Ovary (tissue), 7 donors: ENCODE measurements at regions not wholly inside any gene's neighbourhood (a gene's known extent, or its start where the extent isn't known, plus 50 kb on each side); places are given as distances from the start of the nearest gene placed in this dataset.

Experiments
- DNase-seq, 5 donors: peaks; one replicate each; pipeline ENCODE4 v3.0.0-alpha.2; 2019 to 2020
- H3K27ac ChIP-seq, 2 donors: fragments of 200-600 bp; one replicate each; pipeline versions ENCODE4 v1.5.1 to v1.8.0; 2019 to 2022
- H3K27me3 ChIP-seq: fragments of 200-600 bp; one replicate; pipeline ENCODE4 v1.8.0; 2022
- H3K36me3 ChIP-seq: fragments of 200-600 bp; sonication (generic); one replicate; pipeline ENCODE4 v1.5.1; 2019
- H3K4me1 ChIP-seq: one replicate; pipeline ENCODE4 v1.8.1; 2013; ENCODE audit warnings: mild to moderate bottlenecking, moderate library complexity; ENCODE audit not compliant: insufficient read depth
- H3K4me3 ChIP-seq: fragments of 200-600 bp; sonication (generic); one replicate; pipeline ENCODE4 v1.5.1; 2017
- H3K9me3 ChIP-seq, 2 donors: fragments of 200-600 bp in 1 of 2; sonication (generic) in 1 of 2; one replicate each; pipeline versions ENCODE4 v1.5.1 to v1.8.1; 2013 to 2019; ENCODE audit warnings: mild to moderate bottlenecking in 1 of 2, moderate library complexity in 1 of 2
- CTCF ChIP-seq, 3 donors: fragments of 450-650 bp in 2 of 3; fragments of 200-600 bp in 1 of 3; IDR thresholded peaks; one replicate each; pipeline versions ENCODE4 v1.5.1 to v1.8.0; 2016 to 2022; ENCODE audit warnings: antibody characterized with exemption in 3 of 3, mild to moderate bottlenecking in 1 of 3
- EP300 ChIP-seq: sonication (generic); formaldehyde crosslinking; IDR thresholded peaks from one replicate; pipeline ENCODE4 v1.6.1; 2017; ENCODE audit warnings: antibody characterized with exemption
- POLR2A ChIP-seq: fragments of 450-650 bp; IDR thresholded peaks from one replicate; pipeline ENCODE4 v1.6.1; 2017; ENCODE audit warnings: antibody characterized with exemption, mild to moderate bottlenecking, moderate library complexity
- WGBS, 3 donors: extraction: QIAGEN DNeasy Blood & Tissue Kit in 1 of 3; methylation state at CpG; one replicate each; pipeline versions ENCODE4 v1.1.5 to v1.1.7; 2013 to 2017; 5-methylcytosine and 5-hydroxymethylcytosine counted together
- intact Hi-C, 4 donors: fragments of 100-400 bp; cut with DNase I; formaldehyde crosslinking; loops; one replicate each; pipeline versions ENCODE4 v1.11.0 to v1.15.1; 2022 to 2023
- donor health status: DM: no; HTN: no; CAD: no; lungs with moderate emphysema.
- donor health status: DM: no; HTN: no; CAD: no.
- donor health status: Bipolar disorder and iron deficiency.
- donor health status: DM: no; HTN: no; CAD: no.
- donor health status: DM: yes; HTN: yes; CAD: no.

DNA sequence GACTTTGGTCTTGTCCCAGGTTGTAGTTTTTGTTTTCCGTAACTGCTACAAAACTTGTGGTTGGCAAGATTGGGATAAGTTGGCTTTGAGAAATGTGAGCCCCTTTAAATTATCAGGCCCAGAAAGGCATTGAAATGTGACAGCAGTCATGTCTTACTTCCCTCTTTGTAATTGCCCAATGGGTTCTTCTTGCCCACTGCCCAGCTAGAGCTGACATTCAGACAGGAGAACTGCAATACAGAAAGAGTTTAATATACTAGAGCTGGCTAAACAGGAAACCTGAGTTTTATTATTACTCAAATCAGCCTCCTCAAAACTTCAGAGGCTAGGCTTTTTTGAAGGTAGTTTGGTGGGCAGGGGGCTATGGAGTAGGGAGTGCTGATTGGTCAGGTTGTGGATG is 288.3 kb downstream of the ZNF674 start:
- H3K36me3 ChIP-seq = no peaks in the 10 kb centered on the region
- no peak for TF ChIP-seq CTCF (IDR thresholded peaks at IDR 0.05)
- H3K27ac ChIP-seq = no peak overlapping the region
- intact Hi-C loops = no loop called here
- H3K27me3 ChIP-seq = no peaks in the 10 kb centered on the region
- no peaks in the 10 kb centered on the region for H3K9me3 ChIP-seq
- no peak overlapping the region for H3K4me3 ChIP-seq
- 90 to 97% (median 90%) methylated on average over 1 of the region's 1 CpG for WGBS, 3 donors
- no peak for DNase-seq
- H3K4me1 ChIP-seq = no peaks in the 10 kb centered on the region

- H3K27ac ChIP-seq = no peak overlapping the region
- intact Hi-C loops = no loop called here
- no peak for DNase-seq
- no peaks in the 10 kb centered on the region for H3K27me3 ChIP-seq
- no peaks in the 10 kb centered on the region for H3K36me3 ChIP-seq
- no peak overlapping the region for H3K4me3 ChIP-seq
- no peaks in the 10 kb centered on the region for H3K4me1 ChIP-seq
- WGBS, 3 donors = 81 to 83% (median 82%) methylated on average over 1 of the region's 1 CpG
- no peaks in the 10 kb centered on the region for H3K9me3 ChIP-seq
- no peak for TF ChIP-seq POLR2A
- TF ChIP-seq CTCF (IDR thresholded peaks at IDR 0.05) = no peak
- TF ChIP-seq EP300 = no peak
Measured at GRCh38 chrX:46255046-46255445, 290.2 kb downstream of the ZNF674 start.

DNA sequence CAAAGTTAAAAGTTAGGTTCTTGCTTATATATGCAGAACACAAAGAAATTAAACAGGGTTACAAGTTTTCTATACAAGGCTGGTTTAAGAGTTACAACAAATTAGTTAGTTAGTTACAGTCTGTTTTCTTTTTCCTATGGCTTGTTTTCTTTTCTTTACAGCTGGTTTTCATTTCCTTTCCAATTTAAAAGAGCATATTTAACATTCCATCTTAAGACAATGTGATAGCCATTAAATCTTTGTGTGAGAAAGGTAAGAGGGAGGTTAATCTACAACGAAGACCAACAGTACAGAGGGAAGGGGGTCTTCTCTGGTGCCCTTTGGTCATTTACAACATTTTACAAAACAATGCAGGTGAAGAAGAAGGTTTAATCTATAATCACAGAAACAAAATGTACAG is 290.6 kb downstream of the ZNF674 start:
- no peaks in the 10 kb centered on the region for H3K4me1 ChIP-seq
- H3K4me3 ChIP-seq = no peak overlapping the region
- 8 to 21% (median 9%) methylated on average over 1 of the region's 1 CpG for WGBS, 3 donors
- H3K27ac ChIP-seq = no peak overlapping the region
- H3K9me3 ChIP-seq = no peaks in the 10 kb centered on the region
- H3K27me3 ChIP-seq = no peaks in the 10 kb centered on the region
- DNase-seq = no peak
- no peak for TF ChIP-seq CTCF (IDR thresholded peaks at IDR 0.05)
- TF ChIP-seq EP300 = no peak
- no peak for TF ChIP-seq POLR2A
- intact Hi-C loops = no loop called here
- H3K36me3 ChIP-seq = no peaks in the 10 kb centered on the region

DNA sequence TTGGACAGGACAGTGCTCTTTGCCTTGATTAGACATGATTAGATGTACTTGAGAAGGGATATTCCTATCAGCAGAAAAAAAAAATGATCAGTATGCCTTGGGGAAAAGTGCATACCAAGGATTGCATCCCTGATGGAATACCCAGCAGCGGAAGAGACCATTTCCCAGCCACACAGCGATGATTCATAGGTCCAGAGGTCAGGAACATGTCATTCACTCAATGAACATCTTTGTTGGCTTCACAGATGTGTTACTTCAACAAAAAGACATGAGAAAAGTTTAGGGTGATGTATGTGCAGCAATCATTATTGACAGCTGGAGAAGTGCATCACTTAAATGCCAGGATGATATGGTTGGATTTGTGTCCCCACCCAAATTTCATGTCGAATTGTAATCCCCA is 293.5 kb downstream of the ZNF674 start:
- 49 to 60% (median 58%) methylated on average over 3 of the region's 3 CpGs for WGBS, 3 donors
- intact Hi-C loops = no loop called here
- Histone ChIP-seq H3K27ac (no peak overlapping the region), H3K4me3 (no peak overlapping the region), H3K36me3 (no peaks in the 10 kb centered on the region), H3K9me3 (no peaks in the 10 kb centered on the region), H3K27me3 (no peaks in the 10 kb centered on the region), H3K4me1 (no peaks in the 10 kb centered on the region)
- TF ChIP-seq POLR2A (no peak), EP300 (no peak), CTCF (IDR thresholded peaks at IDR 0.05) (no peak)
- DNase-seq = no peak

DNA sequence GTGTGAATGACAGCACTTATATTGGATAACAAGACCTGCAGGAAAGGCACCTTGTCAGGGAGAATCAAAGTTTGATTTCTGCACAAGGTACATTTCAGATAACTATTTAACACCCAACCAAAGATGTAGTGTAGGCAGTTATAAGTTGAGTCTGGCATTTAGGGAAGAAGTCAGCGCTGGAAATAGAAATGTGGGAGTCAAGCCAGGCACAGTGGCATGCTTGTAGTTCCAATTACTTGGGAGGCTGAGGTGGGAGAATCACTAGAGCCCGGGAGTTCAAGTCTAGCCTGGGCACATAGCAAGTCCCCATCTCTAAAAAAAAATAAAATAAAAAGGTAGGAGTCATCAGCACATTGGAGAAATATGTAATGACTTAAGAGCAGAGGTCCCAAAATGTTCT is 295.1 kb downstream of the ZNF674 start:
- 62 to 65% (median 64%) methylated on average over 2 of the region's 2 CpGs for WGBS, 3 donors
- Histone ChIP-seq H3K27me3 (no peaks in the 10 kb centered on the region), H3K4me1 (no peaks in the 10 kb centered on the region), H3K36me3 (no peaks in the 10 kb centered on the region), H3K9me3 (no peaks in the 10 kb centered on the region), H3K27ac (no peak overlapping the region), H3K4me3 (no peak overlapping the region)
- no peak for DNase-seq
- TF ChIP-seq POLR2A = no peak
- no peak for TF ChIP-seq EP300
- TF ChIP-seq CTCF (IDR thresholded peaks at IDR 0.05) = no peak
- intact Hi-C loops = no loop called here
